Right renal cortex interstitium (tissue), 3 donors: ENCODE measurements at regions not wholly inside any gene's neighbourhood (a gene's known extent, or its start where the extent isn't known, plus 50 kb on each side); places are given as distances from the start of the nearest gene placed in this dataset.

Experiments used
- DNase-seq, 3 donors: peaks; one replicate each; pipeline ENCODE4 v3.0.0-alpha.2; 2013; ENCODE audit warnings: low read depth in 3 of 3, low spot score in 2 of 3

DNA sequence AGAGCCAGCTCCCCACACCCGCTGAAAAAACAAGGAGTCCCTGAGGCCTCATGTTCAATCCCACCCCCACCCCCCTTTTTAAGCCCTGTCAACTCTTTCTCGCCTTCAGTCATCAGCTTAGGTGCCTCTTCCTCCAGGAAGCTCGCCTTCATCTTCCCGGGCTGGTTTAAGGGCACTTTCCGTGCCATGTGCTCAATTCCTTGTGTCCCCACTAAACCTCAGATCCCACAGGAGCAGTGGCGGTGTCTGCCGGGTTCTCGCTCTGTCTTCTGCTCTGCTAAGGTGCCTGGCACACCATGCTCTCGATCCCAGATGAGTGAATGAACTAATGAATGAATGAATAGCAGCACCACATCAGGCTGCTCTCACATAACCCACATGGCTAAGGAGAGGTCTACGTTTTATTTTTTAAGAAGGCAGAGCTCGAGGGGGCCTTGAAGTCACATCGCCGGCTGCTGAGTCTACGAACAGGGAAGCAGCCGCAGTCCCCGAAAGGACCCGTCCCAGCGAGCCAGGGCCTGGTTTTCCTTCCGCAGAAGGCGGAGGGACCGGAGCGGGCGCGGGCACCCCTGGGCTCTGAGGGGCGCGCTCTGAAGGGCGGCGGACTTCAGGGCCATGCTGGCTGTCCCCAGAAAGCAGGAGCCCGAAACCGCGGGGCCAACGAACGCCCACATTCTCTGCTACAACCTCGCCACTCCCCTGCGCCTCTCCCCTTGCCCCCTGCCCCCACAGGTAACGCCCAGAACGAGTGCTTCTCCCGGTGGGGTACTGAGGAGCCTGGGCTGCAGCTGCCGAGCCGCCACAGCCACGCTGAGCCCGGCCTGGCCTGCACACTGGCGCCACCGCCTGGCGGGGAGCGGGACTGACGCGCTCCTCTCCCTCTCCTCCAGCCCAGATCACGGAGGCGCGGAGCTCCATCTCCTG lies 73.4 kb upstream of the KCNMA1 start:
- peak in 2 of 3 donors; percentile 31 to 35 for DNase-seq

GRCh38 chr10:77710081-77710551 lies 72.5 kb upstream of the KCNMA1 start:
- DNase-seq = no peak

DNA sequence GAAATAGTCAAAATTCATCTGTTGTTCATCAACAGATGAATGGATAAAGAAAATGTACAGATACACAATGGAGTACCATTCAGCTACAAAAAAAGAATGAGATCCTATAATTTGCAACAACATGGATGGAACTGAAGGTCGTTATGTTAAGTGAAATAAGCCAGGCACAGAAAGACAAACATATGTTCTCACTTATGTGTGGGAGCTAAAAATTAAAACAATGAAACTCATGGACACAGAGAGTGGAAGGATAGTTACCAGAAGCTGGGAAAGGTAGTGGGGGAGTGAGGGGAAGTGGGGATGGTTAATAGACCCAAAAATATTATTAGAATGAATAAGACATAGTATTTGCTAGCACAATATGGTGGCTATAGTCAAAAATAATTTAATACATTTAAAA lies 70.0 kb upstream of the KCNMA1 start:
- DNase-seq = no peak

GRCh38 chr10:77702166-77702565 lies 64.6 kb upstream of the KCNMA1 start:
- no peak for DNase-seq

GRCh38 chr10:77700086-77700485 lies 62.5 kb upstream of the KCNMA1 start:
- DNase-seq = no peak

DNA sequence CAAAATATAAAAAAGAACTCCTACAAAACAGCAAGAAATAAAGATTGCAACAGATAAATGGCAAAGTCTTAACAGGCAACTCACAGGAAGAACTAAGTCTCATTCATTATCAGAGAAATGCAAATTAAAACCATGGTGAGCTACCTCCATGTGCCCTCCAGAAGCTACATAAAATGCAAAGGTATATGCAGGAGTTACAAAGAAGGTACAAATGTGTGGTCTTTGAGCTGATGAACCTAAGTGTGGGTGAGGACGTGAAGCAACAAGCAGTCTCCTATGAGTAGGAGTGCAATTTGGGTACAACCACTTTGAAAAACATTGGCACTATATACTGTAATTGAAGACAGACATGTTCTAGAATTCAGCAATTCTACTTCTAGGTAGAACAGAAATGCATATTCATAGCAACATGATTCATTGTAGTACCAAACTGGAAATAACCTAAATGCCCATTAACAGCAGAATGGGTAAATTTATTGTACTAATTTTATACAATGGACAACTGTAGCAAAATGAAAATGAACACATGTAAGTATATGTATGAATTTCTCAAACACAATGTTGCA lies 61.6 kb upstream of the KCNMA1 start:
- DNase-seq = no peak

DNA sequence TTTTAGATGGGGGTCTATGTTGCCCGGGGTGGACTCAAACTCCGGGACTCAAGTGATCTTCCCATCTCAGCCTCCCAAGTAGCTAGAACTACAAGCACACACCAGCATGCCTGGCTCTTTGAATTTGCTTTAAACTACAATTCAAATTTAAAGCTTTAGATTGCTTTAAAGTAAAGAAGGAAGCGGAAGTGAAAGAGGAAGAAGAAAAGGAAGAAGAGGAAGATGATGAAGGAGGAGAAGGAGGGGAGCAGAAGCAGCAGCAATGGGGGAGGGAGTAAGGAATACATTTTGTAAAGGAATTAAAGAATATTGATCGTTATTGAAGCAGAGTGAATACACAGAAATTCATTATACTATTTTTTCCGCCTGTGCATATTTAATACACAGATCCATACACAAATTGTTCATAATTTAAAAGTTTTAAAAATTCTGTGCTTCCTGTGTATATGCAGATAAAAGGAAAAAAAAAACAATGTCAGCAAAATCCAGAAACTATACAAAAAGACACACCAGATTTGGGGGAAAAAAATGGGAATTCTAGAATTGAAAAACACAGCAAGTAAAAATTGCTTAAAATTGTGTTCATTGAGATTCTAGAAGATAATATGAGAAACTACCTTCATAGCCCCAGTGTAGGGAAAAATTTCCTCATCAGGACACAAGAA lies 60.8 kb upstream of the KCNMA1 start:
- no peak for DNase-seq

GRCh38 chr10:77696584-77696983 lies 59.0 kb upstream of the KCNMA1 start:
- no peak for DNase-seq

GRCh38 chr10:77695186-77695585 lies 57.6 kb upstream of the KCNMA1 start:
- DNase-seq = no peak

GRCh38 chr10:77692782-77693181 lies 55.2 kb upstream of the KCNMA1 start:
- DNase-seq = no peak

GRCh38 chr10:77689339-77689738 lies 51.7 kb upstream of the KCNMA1 start:
- DNase-seq = no peak

GRCh38 chr10:77687621-77688020 lies 50.0 kb upstream of the KCNMA1 start:
- no peak for DNase-seq
